IMR-90 (cell line): ENCODE measurements at regions not wholly inside any gene's neighbourhood (a gene's known extent, or its start where the extent isn't known, plus 50 kb on each side); places are given as distances from the start of the nearest gene placed in this dataset.

Source experiments
- ATAC-seq: fragments of 200-7000 bp; cut with Tn5 transposase; 2 replicates; pipeline ENCODE4 v1.9.1; 2020; ENCODE audit warnings: low read depth, mild to moderate bottlenecking, moderate library complexity
- BruUV-seq: library from RNA; stranded (reverse); fragments of 400-500 nt; replicated peaks from 2 replicates; lab custom pipeline; 2021; lab: Mats Ljungman, UMichigan
- CTCF ChIA-PET: fragments of 300-600 bp; formaldehyde crosslinking; extraction: SDS; loops from one replicate; lab custom pipeline; 2021; ENCODE audit warnings: antibody characterized with exemption; lab: Yijun Ruan, JAX
- POLR2A ChIA-PET: fragments of 300-600 bp; sonication (Branson Sonifier 250); formaldehyde crosslinking; loops from one replicate; lab custom pipeline; 2022; ENCODE audit warnings: antibody characterized with exemption; ENCODE audit not compliant: unreplicated experiment; lab: Charles Lee
- DNase-seq: peaks from one replicate; pipeline ENCODE4 v3.0.0; 2013
- H2AFZ ChIP-seq: replicated peaks from 2 replicates; pipeline ENCODE3; 2013; ENCODE audit warnings: low read length, mild to moderate bottlenecking; ENCODE audit not compliant: poor library complexity
- H2AK5ac ChIP-seq: 2 replicates; pipeline ENCODE4 v1.6.1; 2013; ENCODE audit warnings: low read depth, low read length, inconsistent platforms
- H2AK9ac ChIP-seq: replicated peaks from 2 replicates; pipeline ENCODE3; 2013; ENCODE audit warnings: mild to moderate bottlenecking, low read depth, low read length, moderate library complexity; ENCODE audit not compliant: poor library complexity
- H2BK120ac ChIP-seq: 2 replicates; pipeline ENCODE4 v1.6.1; 2013; ENCODE audit warnings: low read depth, low read length, inconsistent platforms
- H2BK15ac ChIP-seq: 3 replicates; pipeline ENCODE4 v1.6.1; 2013; ENCODE audit warnings: low read depth, low read length, inconsistent platforms
- H2BK20ac ChIP-seq: 2 replicates; pipeline ENCODE4 v1.6.1; 2013; ENCODE audit warnings: low read depth, mild to moderate bottlenecking, inconsistent platforms, low read length, moderate library complexity
- H2BK5ac ChIP-seq: 2 replicates; pipeline ENCODE4 v1.6.1; 2013; ENCODE audit warnings: mild to moderate bottlenecking, low read depth, low read length, inconsistent platforms; ENCODE audit not compliant: poor library complexity, severe bottlenecking
- H3K14ac ChIP-seq: replicated peaks from 2 replicates; pipeline ENCODE4 v1.6.1; 2013; ENCODE audit warnings: low read depth, low read length, inconsistent platforms
- H3K18ac ChIP-seq: 2 replicates; pipeline ENCODE4 v1.6.1; 2013; ENCODE audit warnings: low read depth, low read length, control low read depth
- H3K23ac ChIP-seq: 2 replicates; pipeline ENCODE4 v1.6.1; 2013; ENCODE audit warnings: low read depth, low read length, inconsistent platforms
- H3K27ac ChIP-seq: 2 replicates; pipeline ENCODE4 v1.5.1; 2013; ENCODE audit warnings: mild to moderate bottlenecking, control low read depth, low read length; ENCODE audit not compliant: insufficient read depth
- H3K27me3 ChIP-seq: 2 replicates; pipeline ENCODE4 v1.6.1; 2013; ENCODE audit warnings: low read length; ENCODE audit not compliant: control insufficient read depth, insufficient read depth
- H3K36me3 ChIP-seq: 2 replicates; pipeline ENCODE4 v1.6.1; 2013; ENCODE audit warnings: low read length, mixed read lengths; ENCODE audit not compliant: control insufficient read depth, insufficient read depth
- H3K4ac ChIP-seq: 2 replicates; pipeline ENCODE4 v1.6.1; 2013; ENCODE audit warnings: low read depth, low read length, inconsistent platforms
- H3K4me1 ChIP-seq: 2 replicates; pipeline ENCODE4 v1.6.1; 2013; ENCODE audit warnings: low read length, mixed read lengths; ENCODE audit not compliant: control insufficient read depth, insufficient read depth
- H3K4me2 ChIP-seq: 2 replicates; pipeline ENCODE4 v1.6.1; 2013; ENCODE audit warnings: low read depth, mild to moderate bottlenecking, control low read depth, low read length, moderate library complexity
- H3K4me3 ChIP-seq: 2 replicates; pipeline ENCODE4 v1.5.1; 2013; ENCODE audit warnings: low read depth, mild to moderate bottlenecking, control low read depth, low read length, moderate library complexity; ENCODE audit not compliant: insufficient read depth
- H3K56ac ChIP-seq: 2 replicates; pipeline ENCODE4 v1.6.1; 2013; ENCODE audit warnings: low read length, inconsistent platforms; ENCODE audit not compliant: insufficient read depth; ENCODE audit errors: extremely low read depth
- H3K79me1 ChIP-seq, 2 experiments: 2 replicates each; pipeline ENCODE4 v1.6.1; 2013; ENCODE audit warnings: low read length in 2 of 2, inconsistent platforms in 1 of 2, low read depth in 1 of 2
- H3K9ac ChIP-seq: 2 replicates; pipeline ENCODE4 v1.6.1; 2013; ENCODE audit warnings: low read depth, low read length, control low read depth
- H3K9me1 ChIP-seq: 2 replicates; pipeline ENCODE4 v1.6.1; 2013; ENCODE audit warnings: low read length, inconsistent platforms; ENCODE audit not compliant: insufficient read depth
- H3K9me3 ChIP-seq: 2 replicates; pipeline ENCODE4 v1.6.1; 2013; ENCODE audit warnings: low read length; ENCODE audit not compliant: control insufficient read depth, insufficient read depth
- H4K20me1 ChIP-seq: 2 replicates; pipeline ENCODE4 v1.6.1; 2013; ENCODE audit warnings: low read length, inconsistent platforms; ENCODE audit not compliant: insufficient read depth
- H4K5ac ChIP-seq: 2 replicates; pipeline ENCODE4 v1.6.1; 2013; ENCODE audit warnings: mild to moderate bottlenecking, low read depth, low read length, control low read depth
- H4K8ac ChIP-seq, 2 experiments: 2 replicates each; pipeline ENCODE4 v1.6.1; 2013; ENCODE audit warnings: low read depth in 2 of 2, low read length in 2 of 2, control low read depth in 1 of 2, inconsistent platforms in 1 of 2
- H4K91ac ChIP-seq: 2 replicates; pipeline ENCODE4 v1.6.1; 2013; ENCODE audit warnings: low read depth, low read length, inconsistent platforms; ENCODE audit not compliant: insufficient read depth
- BHLHE40 ChIP-seq: fragments of 150-350 bp; IDR thresholded peaks from 2 replicates; pipeline ENCODE4 v1.6.1; 2016; ENCODE audit warnings: mild to moderate bottlenecking, low read depth, low read length
- MAZ ChIP-seq: IDR thresholded peaks from 2 replicates; pipeline ENCODE4 v1.6.1; 2012; ENCODE audit warnings: low read depth, mild to moderate bottlenecking, low read length, improper control_type of control experiment, moderate library complexity, borderline replicate concordance
- POLR2A ChIP-seq: IDR thresholded peaks from 2 replicates; pipeline ENCODE4 v1.6.1; 2012; ENCODE audit warnings: mild to moderate bottlenecking, low read depth, low read length
- RAD21 ChIP-seq: IDR thresholded peaks from 2 replicates; pipeline ENCODE4 v1.6.1; 2012; ENCODE audit warnings: low read length, improper control_type of control experiment
- WGBS, 2 experiments: methylation state at CpG; one replicate each; pipeline versions ENCODE4 v1.1.5 to v1.1.7; 2013; ENCODE audit warnings: missing lambda C conversion rate in 2 of 2; ENCODE audit not compliant: insufficient read length in 1 of 2; ENCODE audit errors: extremely low coverage in 2 of 2; 5-methylcytosine and 5-hydroxymethylcytosine counted together
- dilution Hi-C: fragments of 300-500 bp; cut with HindIII; formaldehyde crosslinking; loops from one replicate; pipeline ENCODE4 v1.14.3; 2018; ENCODE audit warnings: low sequenced_read_pairs; ENCODE audit not compliant: unreplicated experiment
- in situ Hi-C: fragments of 300-500 bp; cut with MboI; formaldehyde crosslinking; loops from 3 replicates; pipeline ENCODE4 v1.14.3; 2019; ENCODE audit warnings: low sequenced_read_pairs, inconsistent platforms, mixed read lengths
- intact Hi-C: fragments of 100-400 bp; cut with micrococcal nuclease; formaldehyde crosslinking; loops from 2 replicates; pipeline ENCODE4 v1.10.0; 2022
- TF ChIP-seq, protein P1 (sequence below): fragments of 150-350 bp; IDR thresholded peaks from 2 replicates; pipeline ENCODE4 v1.6.1; 2017; ENCODE audit warnings: mild to moderate bottlenecking, antibody characterized with exemption, low read length, low read depth
- TF ChIP-seq, protein P2 (sequence below): conservative IDR thresholded peaks from 2 replicates; pipeline ENCODE4 v1.5.1; 2012; ENCODE audit warnings: mild to moderate bottlenecking, low read depth, low read length, improper control_type of control experiment
- TF ChIP-seq, protein P3 (sequence below): fragments of 150-350 bp; IDR thresholded peaks from 2 replicates; pipeline ENCODE4 v1.6.1; 2016; ENCODE audit warnings: low read depth, mild to moderate bottlenecking, low read length, moderate library complexity, borderline replicate concordance

- H4K5ac ChIP-seq, result no peak overlapping the region
- no peak overlapping the region for H3K4me2 ChIP-seq
- H3K9ac ChIP-seq, result no peak overlapping the region
- H3K27ac ChIP-seq, result no peak overlapping the region
- H3K14ac ChIP-seq, result no peak overlapping the region
- no peaks in the 10 kb centered on the region for H4K20me1 ChIP-seq
- DNase-seq (no peak), ATAC-seq (no peak)
- no peak overlapping the region for H4K8ac ChIP-seq
- H3K23ac ChIP-seq, result no peak overlapping the region
- H3K56ac ChIP-seq, result no peak overlapping the region
- no peak overlapping the region for H2BK5ac ChIP-seq
- no TSS peak for BruUV-seq
- WGBS, 2 experiments, result no CpG with 5 or more reads among the region's 1 CpG
- H2AK9ac ChIP-seq, result no peak overlapping the region
- no peaks in the 10 kb centered on the region for H3K4me1 ChIP-seq
- ChIA-PET POLR2A (no interaction called here), CTCF (no interaction called here)
- H3K9me1 ChIP-seq, result no peaks in the 10 kb centered on the region
- H2BK120ac ChIP-seq, result no peak overlapping the region
- H3K9me3 ChIP-seq, result peaks cover 5% of the 10 kb centered on the region; the same call in 1 of the 2 replicates
- dilution Hi-C loops (no loop called here), in situ Hi-C loops (no loop called here), intact Hi-C loops (no loop called here)
- H4K91ac ChIP-seq, result no peak overlapping the region
- H2AK5ac ChIP-seq, result no peak overlapping the region
- no peak for TF ChIP-seq MAZ
- TF ChIP-seq BHLHE40, result no peak
- no peak for TF ChIP-seq POLR2A
- TF ChIP-seq, protein P1, sequence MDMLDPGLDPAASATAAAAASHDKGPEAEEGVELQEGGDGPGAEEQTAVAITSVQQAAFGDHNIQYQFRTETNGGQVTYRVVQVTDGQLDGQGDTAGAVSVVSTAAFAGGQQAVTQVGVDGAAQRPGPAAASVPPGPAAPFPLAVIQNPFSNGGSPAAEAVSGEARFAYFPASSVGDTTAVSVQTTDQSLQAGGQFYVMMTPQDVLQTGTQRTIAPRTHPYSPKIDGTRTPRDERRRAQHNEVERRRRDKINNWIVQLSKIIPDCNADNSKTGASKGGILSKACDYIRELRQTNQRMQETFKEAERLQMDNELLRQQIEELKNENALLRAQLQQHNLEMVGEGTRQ, result no peak
- no peak for TF ChIP-seq RAD21
- TF ChIP-seq, protein P2, sequence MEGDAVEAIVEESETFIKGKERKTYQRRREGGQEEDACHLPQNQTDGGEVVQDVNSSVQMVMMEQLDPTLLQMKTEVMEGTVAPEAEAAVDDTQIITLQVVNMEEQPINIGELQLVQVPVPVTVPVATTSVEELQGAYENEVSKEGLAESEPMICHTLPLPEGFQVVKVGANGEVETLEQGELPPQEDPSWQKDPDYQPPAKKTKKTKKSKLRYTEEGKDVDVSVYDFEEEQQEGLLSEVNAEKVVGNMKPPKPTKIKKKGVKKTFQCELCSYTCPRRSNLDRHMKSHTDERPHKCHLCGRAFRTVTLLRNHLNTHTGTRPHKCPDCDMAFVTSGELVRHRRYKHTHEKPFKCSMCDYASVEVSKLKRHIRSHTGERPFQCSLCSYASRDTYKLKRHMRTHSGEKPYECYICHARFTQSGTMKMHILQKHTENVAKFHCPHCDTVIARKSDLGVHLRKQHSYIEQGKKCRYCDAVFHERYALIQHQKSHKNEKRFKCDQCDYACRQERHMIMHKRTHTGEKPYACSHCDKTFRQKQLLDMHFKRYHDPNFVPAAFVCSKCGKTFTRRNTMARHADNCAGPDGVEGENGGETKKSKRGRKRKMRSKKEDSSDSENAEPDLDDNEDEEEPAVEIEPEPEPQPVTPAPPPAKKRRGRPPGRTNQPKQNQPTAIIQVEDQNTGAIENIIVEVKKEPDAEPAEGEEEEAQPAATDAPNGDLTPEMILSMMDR, result no peak
- TF ChIP-seq, protein P3, sequence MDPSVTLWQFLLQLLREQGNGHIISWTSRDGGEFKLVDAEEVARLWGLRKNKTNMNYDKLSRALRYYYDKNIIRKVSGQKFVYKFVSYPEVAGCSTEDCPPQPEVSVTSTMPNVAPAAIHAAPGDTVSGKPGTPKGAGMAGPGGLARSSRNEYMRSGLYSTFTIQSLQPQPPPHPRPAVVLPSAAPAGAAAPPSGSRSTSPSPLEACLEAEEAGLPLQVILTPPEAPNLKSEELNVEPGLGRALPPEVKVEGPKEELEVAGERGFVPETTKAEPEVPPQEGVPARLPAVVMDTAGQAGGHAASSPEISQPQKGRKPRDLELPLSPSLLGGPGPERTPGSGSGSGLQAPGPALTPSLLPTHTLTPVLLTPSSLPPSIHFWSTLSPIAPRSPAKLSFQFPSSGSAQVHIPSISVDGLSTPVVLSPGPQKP, result no peak
- no peaks in the 10 kb centered on the region for H3K36me3 ChIP-seq
- no peaks in the 10 kb centered on the region for H3K27me3 ChIP-seq
- H2BK20ac ChIP-seq, result no peak overlapping the region
- H2AFZ ChIP-seq, result no peak overlapping the region
- H3K4me3 ChIP-seq, result no peak overlapping the region
- H3K4ac ChIP-seq, result no peak overlapping the region
- H2BK15ac ChIP-seq, result no peak overlapping the region
- H3K18ac ChIP-seq, result no peak overlapping the region
- H3K79me1 ChIP-seq, result no peaks in the 10 kb centered on the region
These were observed 869.4 kb downstream of the PCDH17 start for GRCh38 chr13:58500938-58501337.
